ENCODE measurements at regions not wholly inside any gene's neighbourhood (a gene's known extent, or its start where the extent isn't known, plus 50 kb on each side); places are given as distances from the start of the nearest gene placed in this dataset.

DNA sequence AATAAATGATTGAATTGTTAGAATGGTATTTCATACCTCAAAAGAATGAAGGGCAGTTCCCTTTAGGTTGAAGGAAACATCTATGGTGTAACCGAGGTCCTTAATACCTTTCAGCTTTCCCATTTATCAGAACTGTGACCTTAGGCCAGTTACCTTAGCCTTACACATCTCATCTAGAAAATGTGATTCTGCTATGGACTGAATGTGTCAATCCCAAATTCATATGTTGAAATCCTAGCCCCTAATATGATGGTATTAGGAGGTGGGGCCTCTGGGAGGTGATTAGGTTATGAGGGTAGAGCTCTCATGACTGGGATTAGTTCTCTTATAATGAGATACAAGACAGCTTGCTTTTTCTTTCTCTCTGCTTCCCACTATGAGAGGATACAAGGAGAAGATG, 441.9 kb downstream of the PLK2 start:
- TF ChIP-seq, protein P1, sequence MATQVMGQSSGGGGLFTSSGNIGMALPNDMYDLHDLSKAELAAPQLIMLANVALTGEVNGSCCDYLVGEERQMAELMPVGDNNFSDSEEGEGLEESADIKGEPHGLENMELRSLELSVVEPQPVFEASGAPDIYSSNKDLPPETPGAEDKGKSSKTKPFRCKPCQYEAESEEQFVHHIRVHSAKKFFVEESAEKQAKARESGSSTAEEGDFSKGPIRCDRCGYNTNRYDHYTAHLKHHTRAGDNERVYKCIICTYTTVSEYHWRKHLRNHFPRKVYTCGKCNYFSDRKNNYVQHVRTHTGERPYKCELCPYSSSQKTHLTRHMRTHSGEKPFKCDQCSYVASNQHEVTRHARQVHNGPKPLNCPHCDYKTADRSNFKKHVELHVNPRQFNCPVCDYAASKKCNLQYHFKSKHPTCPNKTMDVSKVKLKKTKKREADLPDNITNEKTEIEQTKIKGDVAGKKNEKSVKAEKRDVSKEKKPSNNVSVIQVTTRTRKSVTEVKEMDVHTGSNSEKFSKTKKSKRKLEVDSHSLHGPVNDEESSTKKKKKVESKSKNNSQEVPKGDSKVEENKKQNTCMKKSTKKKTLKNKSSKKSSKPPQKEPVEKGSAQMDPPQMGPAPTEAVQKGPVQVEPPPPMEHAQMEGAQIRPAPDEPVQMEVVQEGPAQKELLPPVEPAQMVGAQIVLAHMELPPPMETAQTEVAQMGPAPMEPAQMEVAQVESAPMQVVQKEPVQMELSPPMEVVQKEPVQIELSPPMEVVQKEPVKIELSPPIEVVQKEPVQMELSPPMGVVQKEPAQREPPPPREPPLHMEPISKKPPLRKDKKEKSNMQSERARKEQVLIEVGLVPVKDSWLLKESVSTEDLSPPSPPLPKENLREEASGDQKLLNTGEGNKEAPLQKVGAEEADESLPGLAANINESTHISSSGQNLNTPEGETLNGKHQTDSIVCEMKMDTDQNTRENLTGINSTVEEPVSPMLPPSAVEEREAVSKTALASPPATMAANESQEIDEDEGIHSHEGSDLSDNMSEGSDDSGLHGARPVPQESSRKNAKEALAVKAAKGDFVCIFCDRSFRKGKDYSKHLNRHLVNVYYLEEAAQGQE (IDR thresholded peaks at IDR 0.05; ENCODE audit: insufficient read depth in 1 of 2, low read depth in 2 of 2, low read length in 1 of 2) = no peak
- TF ChIP-seq, protein P2, sequence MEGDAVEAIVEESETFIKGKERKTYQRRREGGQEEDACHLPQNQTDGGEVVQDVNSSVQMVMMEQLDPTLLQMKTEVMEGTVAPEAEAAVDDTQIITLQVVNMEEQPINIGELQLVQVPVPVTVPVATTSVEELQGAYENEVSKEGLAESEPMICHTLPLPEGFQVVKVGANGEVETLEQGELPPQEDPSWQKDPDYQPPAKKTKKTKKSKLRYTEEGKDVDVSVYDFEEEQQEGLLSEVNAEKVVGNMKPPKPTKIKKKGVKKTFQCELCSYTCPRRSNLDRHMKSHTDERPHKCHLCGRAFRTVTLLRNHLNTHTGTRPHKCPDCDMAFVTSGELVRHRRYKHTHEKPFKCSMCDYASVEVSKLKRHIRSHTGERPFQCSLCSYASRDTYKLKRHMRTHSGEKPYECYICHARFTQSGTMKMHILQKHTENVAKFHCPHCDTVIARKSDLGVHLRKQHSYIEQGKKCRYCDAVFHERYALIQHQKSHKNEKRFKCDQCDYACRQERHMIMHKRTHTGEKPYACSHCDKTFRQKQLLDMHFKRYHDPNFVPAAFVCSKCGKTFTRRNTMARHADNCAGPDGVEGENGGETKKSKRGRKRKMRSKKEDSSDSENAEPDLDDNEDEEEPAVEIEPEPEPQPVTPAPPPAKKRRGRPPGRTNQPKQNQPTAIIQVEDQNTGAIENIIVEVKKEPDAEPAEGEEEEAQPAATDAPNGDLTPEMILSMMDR (IDR thresholded peaks at IDR 0.05) = no peak
- no peak for TF ChIP-seq POLR2AphosphoS5 (IDR thresholded peaks at IDR 0.05; ENCODE audit: low read depth, low read length)
- TF ChIP-seq SIN3A (IDR thresholded peaks at IDR 0.05; ENCODE audit: borderline replicate concordance, insufficient read depth, low read depth, low read length) = no peak

Data from Panc1 (cell line).